K562 (cell line): ENCODE measurements at regions not wholly inside any gene's neighbourhood (a gene's known extent, or its start where the extent isn't known, plus 50 kb on each side); places are given as distances from the start of the nearest gene placed in this dataset.

Experiments
- ATAC-seq: fragments of 200-7000 bp; cut with Tn5 transposase; 3 replicates; pipeline ENCODE4 v1.9.1; 2020; ENCODE audit warnings: moderate library complexity
- BruUV-seq: library from RNA; stranded (reverse); fragments of 400-500 nt; replicated peaks from 2 replicates; lab custom pipeline; 2021; lab: Mats Ljungman, UMichigan
- CTCF ChIA-PET: fragments of 300-600 bp; formaldehyde crosslinking; extraction: SDS; loops from one replicate; lab custom pipeline; 2021; ENCODE audit warnings: low intra/inter-chr PET ratio; lab: Yijun Ruan, JAX
- POLR2A ChIA-PET: fragments of 300-600, 350-650 bp; sonication (Branson Sonifier 250); formaldehyde crosslinking; extraction: SDS; loops from one replicate; lab custom pipeline; 2021; ENCODE audit warnings: antibody characterized with exemption, inconsistent platforms; lab: Yijun Ruan, JAX
- DNase-seq, 4 experiments: peaks; one replicate each; pipeline versions ENCODE4 v3.0.0 to v3.0.0-alpha.2; 2011 to 2018; ENCODE audit warnings: low spot score in 3 of 4, mixed read lengths in 3 of 4; ENCODE audit errors: extremely low read depth in 1 of 4
- FAIRE-seq: peaks from 2 replicates; lab custom pipeline; 2011; peaks lifted over from hg19 to GRCh38; lab: Jason Lieb, UNC
- H2AFZ ChIP-seq: 2 replicates; pipeline ENCODE4 v1.6.0; 2011; ENCODE audit warnings: low read depth, low read length, control low read depth, inconsistent platforms
- H3K27ac ChIP-seq: fragments of 200-600 bp; 3 replicates; pipeline ENCODE4 v1.8.0; 2011; ENCODE audit warnings: low read depth, mild to moderate bottlenecking, control low read depth, inconsistent platforms, low read length, moderate library complexity, mixed read lengths; ENCODE audit errors: extremely low read depth
- H3K27me3 ChIP-seq, 2 experiments: fragments of 300-600 bp in 1 of 2; 2 replicates in 1 of 2; 3 replicates in 1 of 2; pipeline versions ENCODE4 v1.6.0 to v1.8.0; 2011; ENCODE audit warnings: inconsistent platforms in 2 of 2, low read length in 2 of 2, mild to moderate bottlenecking in 1 of 2, mixed read lengths in 1 of 2, moderate library complexity in 1 of 2; ENCODE audit not compliant: control insufficient read depth in 2 of 2, insufficient read depth in 2 of 2
- H3K36me3 ChIP-seq: fragments of 300-600 bp; 3 replicates; pipeline ENCODE4 v1.8.0; 2011; ENCODE audit warnings: mild to moderate bottlenecking, low read length, inconsistent platforms; ENCODE audit not compliant: control insufficient read depth, insufficient read depth
- H3K4me1 ChIP-seq, 2 experiments: fragments of 200-600 bp in 1 of 2; replicated peaks in 1 of 2; 2 replicates in 1 of 2; 3 replicates in 1 of 2; pipeline versions ENCODE4 v1.5.1 to v1.8.0; 2011; ENCODE audit warnings: inconsistent platforms in 2 of 2, low read length in 2 of 2, mild to moderate bottlenecking in 1 of 2, mixed read lengths in 1 of 2, moderate library complexity in 1 of 2; ENCODE audit not compliant: control insufficient read depth in 2 of 2, insufficient read depth in 2 of 2
- H3K4me2 ChIP-seq: 2 replicates; pipeline ENCODE4 v1.6.1; 2011; ENCODE audit warnings: low read length, control low read depth, inconsistent platforms, mixed read lengths; ENCODE audit not compliant: insufficient read depth
- H3K4me3 ChIP-seq: fragments of 200-600 bp; sonication (generic), shearing (Covaris generic); 2 replicates; pipeline ENCODE4 v1.5.1; 2016; ENCODE audit warnings: control low read depth, inconsistent platforms
- H3K79me2 ChIP-seq: fragments of 200-600 bp; 3 replicates; pipeline ENCODE4 v1.8.0; 2011; ENCODE audit warnings: low read length, inconsistent platforms; ENCODE audit not compliant: control insufficient read depth, insufficient read depth
- H3K9ac ChIP-seq, 2 experiments: 2 replicates each; pipeline versions ENCODE4 v1.6.0 to v1.6.1; 2011; ENCODE audit warnings: low read depth in 2 of 2, low read length in 2 of 2, control low read depth in 1 of 2, inconsistent platforms in 1 of 2, mild to moderate bottlenecking in 1 of 2, mixed read lengths in 1 of 2; ENCODE audit not compliant: insufficient read depth in 1 of 2
- H3K9me1 ChIP-seq: one replicate; pipeline ENCODE4 v1.6.0; 2011; ENCODE audit warnings: inconsistent platforms, mild to moderate bottlenecking, low read length, moderate library complexity; ENCODE audit not compliant: control insufficient read depth, insufficient read depth
- H3K9me3 ChIP-seq: replicated peaks from 2 replicates; pipeline ENCODE4 v1.5.1; 2011; ENCODE audit warnings: low read depth, low read length, inconsistent platforms; ENCODE audit not compliant: control insufficient read depth, insufficient read depth
- H4K20me1 ChIP-seq: replicated peaks from 2 replicates; pipeline ENCODE4 v1.6.1; 2011; ENCODE audit warnings: low read length, inconsistent platforms, mixed read lengths; ENCODE audit not compliant: control insufficient read depth, insufficient read depth
- ATF7 ChIP-seq: fragments of 450-650 bp; IDR thresholded peaks from 2 replicates; pipeline ENCODE4 v1.7.1; 2014; ENCODE audit warnings: mild to moderate bottlenecking, moderate library complexity
- MYNN ChIP-seq, 2 experiments: sonication (generic); formaldehyde crosslinking in 1 of 2; IDR thresholded peaks; 2 replicates each; pipeline versions ENCODE4 v1.5.0 to v1.6.1; 2016 to 2020; ENCODE audit warnings: antibody characterized with exemption in 1 of 2, missing genetic modification reagents in 1 of 2
- POLR2G ChIP-seq: fragments of 200-400 bp; formaldehyde crosslinking; IDR thresholded peaks from 2 replicates; pipeline ENCODE4 v1.6.1; 2017; ENCODE audit warnings: low read depth, mild to moderate bottlenecking, antibody characterized with exemption, low read length, moderate library complexity
- PTTG1 ChIP-seq: fragments of 450-650 bp; IDR thresholded peaks from 2 replicates; pipeline ENCODE4 v1.6.1; 2016; ENCODE audit warnings: low read depth, mild to moderate bottlenecking, missing genetic modification characterization, missing compliant biosample characterization
- U2AF1 ChIP-seq: fragments of 200-400 bp; formaldehyde crosslinking; optimal IDR thresholded peaks from 2 replicates; pipeline ENCODE3; 2017; ENCODE audit warnings: mild to moderate bottlenecking, low read depth, low read length, moderate library complexity
- ZFP36 ChIP-seq: fragments of 150-350 bp; IDR thresholded peaks from 2 replicates; pipeline ENCODE4 v1.6.1; 2018; ENCODE audit warnings: low read length, low read depth; ENCODE audit not compliant: partially characterized antibody
- ZNF146 ChIP-seq: IDR thresholded peaks from one replicate; pipeline ENCODE4 v1.6.1; 2018; ENCODE audit warnings: missing compliant biosample characterization; ENCODE audit not compliant: unreplicated experiment
- ZNF175 ChIP-seq: fragments of 200-800 bp; sonication (Bioruptor generic); IDR thresholded peaks from 2 replicates; pipeline ENCODE4 v1.6.1; 2016; ENCODE audit warnings: low read depth, mild to moderate bottlenecking, missing genetic modification characterization, missing compliant biosample characterization
- ZNF717 ChIP-seq: fragments of 250-450 bp; sonication (Bioruptor Pico); IDR thresholded peaks from 2 replicates; pipeline ENCODE4 v1.5.0; 2021
- WGBS: fragments of 100-300 bp; shearing (Covaris generic); methylation state at CpG from one replicate; pipeline ENCODE4 v1.1.6; 2016; ENCODE audit warnings: low coverage, mixed read lengths; ENCODE audit not compliant: insufficient coverage; ENCODE audit errors: missing lambda C conversion rate; 5-methylcytosine and 5-hydroxymethylcytosine counted together
- in situ Hi-C: fragments of 300-500 bp; cut with MboI; formaldehyde crosslinking; loops from 4 replicates; pipeline ENCODE4 v1.15.0; 2018; ENCODE audit warnings: inconsistent platforms, mixed read lengths
- intact Hi-C: fragments of 100-400 bp; cut with micrococcal nuclease; formaldehyde crosslinking; loops from 2 replicates; pipeline ENCODE4 v1.14.2; 2022
- TF ChIP-seq, protein P1 (sequence below): sonication (generic); formaldehyde crosslinking; IDR thresholded peaks from 2 replicates; pipeline ENCODE4 v1.8.0; 2022; ENCODE audit warnings: missing genetic modification reagents, mild to moderate bottlenecking, borderline replicate concordance

DNA sequence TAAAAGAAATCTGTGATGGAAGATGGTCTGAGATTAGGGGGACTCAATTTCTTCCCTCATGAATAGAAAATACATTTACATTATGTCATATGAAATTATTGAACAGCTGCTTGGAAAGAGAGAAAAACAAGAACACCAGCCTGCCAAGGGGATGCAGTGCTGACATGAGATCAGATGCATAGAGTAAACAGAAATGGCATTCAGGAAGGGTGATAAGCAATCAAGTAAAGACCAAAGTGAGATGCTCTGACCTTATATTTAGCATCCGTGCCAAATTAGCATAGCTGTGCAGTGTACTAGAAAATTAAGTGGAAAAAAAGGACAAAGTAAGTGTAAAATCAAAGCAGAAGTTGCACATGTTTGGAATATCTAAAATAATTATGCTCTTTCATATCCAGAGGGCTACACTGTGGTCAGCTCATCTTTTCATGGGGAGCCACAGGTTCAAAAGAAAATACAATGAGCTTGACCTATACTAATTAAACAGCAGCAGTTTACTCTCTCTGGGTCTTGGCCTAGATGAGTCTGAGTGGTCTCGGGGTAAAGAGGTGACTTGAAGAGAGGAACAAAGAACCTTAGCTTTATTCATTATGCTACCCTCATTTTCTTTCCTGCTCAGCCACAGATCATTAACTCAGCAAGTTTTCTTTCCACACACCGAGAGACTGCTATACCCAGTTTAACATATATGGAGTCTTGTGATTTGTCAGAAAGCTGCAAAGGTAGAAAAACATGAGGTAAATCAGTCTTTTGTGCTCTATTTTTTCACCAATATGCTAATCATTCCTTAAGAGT, 359.4 kb upstream of the FOXG1 start:
- FAIRE-seq (no peak), DNase-seq (no peak), ATAC-seq (no peak)
- Histone ChIP-seq H3K79me2 (no peaks in the 10 kb centered on the region), H3K27me3 (no peaks in the 10 kb centered on the region), H4K20me1 (no peaks in the 10 kb centered on the region), H3K27ac (no peak overlapping the region), H2AFZ (no peak overlapping the region), H3K9ac (no peak overlapping the region), H3K4me1 (no peaks in the 10 kb centered on the region), H3K9me3 (no peaks in the 10 kb centered on the region), H3K4me3 (no peak overlapping the region), H3K9me1 (no peaks in the 10 kb centered on the region), H3K36me3 (no peaks in the 10 kb centered on the region), H3K4me2 (no peak overlapping the region)
- in situ Hi-C loops (no loop called here), intact Hi-C loops (no loop called here)
- CTCF ChIA-PET, result no interaction called here
- POLR2A ChIA-PET, result no interaction called here
- TF ChIP-seq POLR2G, result no peak
- no peak for TF ChIP-seq ZNF146 (CRISPR knock-in tag)
- TF ChIP-seq ZFP36, result no peak
- TF ChIP-seq ATF7, result no peak
- TF ChIP-seq U2AF1, result no peak
- TF ChIP-seq, protein P1, sequence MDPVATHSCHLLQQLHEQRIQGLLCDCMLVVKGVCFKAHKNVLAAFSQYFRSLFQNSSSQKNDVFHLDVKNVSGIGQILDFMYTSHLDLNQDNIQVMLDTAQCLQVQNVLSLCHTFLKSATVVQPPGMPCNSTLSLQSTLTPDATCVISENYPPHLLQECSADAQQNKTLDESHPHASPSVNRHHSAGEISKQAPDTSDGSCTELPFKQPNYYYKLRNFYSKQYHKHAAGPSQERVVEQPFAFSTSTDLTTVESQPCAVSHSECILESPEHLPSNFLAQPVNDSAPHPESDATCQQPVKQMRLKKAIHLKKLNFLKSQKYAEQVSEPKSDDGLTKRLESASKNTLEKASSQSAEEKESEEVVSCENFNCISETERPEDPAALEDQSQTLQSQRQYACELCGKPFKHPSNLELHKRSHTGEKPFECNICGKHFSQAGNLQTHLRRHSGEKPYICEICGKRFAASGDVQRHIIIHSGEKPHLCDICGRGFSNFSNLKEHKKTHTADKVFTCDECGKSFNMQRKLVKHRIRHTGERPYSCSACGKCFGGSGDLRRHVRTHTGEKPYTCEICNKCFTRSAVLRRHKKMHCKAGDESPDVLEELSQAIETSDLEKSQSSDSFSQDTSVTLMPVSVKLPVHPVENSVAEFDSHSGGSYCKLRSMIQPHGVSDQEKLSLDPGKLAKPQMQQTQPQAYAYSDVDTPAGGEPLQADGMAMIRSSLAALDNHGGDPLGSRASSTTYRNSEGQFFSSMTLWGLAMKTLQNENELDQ (CRISPR knock-in tag), result no peak
- TF ChIP-seq PTTG1 (tag), result no peak
- TF ChIP-seq ZNF717, result no peak
- TF ChIP-seq MYNN (IDR thresholded peaks at IDR 0.05), result no peak
- TF ChIP-seq MYNN (CRISPR knock-in tag; IDR thresholded peaks at IDR 0.05), result no peak
- no peak for TF ChIP-seq ZNF175 (CRISPR knock-in tag)
- 0% methylated on average over 3 of the region's 3 CpGs for whole genome bisulfite sequencing
- BruUV-seq, result no TSS peak
